Lower leg skin (tissue), 3 donors: ENCODE measurements at regions not wholly inside any gene's neighbourhood (a gene's known extent, or its start where the extent isn't known, plus 50 kb on each side); places are given as distances from the start of the nearest gene placed in this dataset.
"Not testable (repeated sequence)": the region's sequence is repeated elsewhere in the genome, so short reads cannot be mapped to it uniquely, and the experiment has no call there.

Source experiments
- POLR2A ChIP-seq, 2 donors: fragments of 450-650 bp; IDR thresholded peaks; one replicate each; pipeline ENCODE4 v1.6.1; 2016 to 2017; ENCODE audit warnings: antibody characterized with exemption in 2 of 2, mild to moderate bottlenecking in 1 of 2, moderate library complexity in 1 of 2
- TF ChIP-seq, protein P1 (sequence below), 3 donors: fragments of 450-650 bp; IDR thresholded peaks; one replicate each; pipeline ENCODE4 v1.5.1; 2016; ENCODE audit warnings: antibody characterized with exemption in 3 of 3, mild to moderate bottlenecking in 3 of 3, moderate library complexity in 2 of 3

DNA sequence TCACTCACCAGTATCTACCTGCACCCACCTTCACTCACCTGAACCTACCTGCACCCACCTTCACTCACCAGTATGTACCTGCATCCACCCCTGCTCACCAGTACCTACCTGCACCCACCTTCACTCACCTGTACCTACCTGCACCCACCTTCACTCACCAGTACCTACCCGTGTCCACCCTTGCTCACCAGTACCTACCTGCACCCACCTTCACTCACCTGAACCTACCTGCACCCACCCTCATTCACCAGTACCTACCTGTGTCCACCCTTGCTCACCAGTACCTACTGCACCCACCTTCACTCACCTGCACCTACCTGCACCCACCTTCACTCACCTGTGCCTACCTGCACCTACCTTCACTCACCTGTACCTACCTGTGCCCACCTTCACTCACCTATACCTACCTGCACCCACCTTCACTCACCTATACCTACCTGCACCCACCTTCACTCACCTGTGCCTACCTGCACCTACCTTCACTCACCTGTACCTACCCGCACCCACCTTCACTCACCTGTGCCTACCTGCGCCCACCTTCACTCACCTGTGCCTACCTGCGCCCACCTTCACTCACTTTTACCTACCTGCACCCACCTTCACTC lies 232.1 kb upstream of the ZFP64 start:
- TF ChIP-seq, protein P1, sequence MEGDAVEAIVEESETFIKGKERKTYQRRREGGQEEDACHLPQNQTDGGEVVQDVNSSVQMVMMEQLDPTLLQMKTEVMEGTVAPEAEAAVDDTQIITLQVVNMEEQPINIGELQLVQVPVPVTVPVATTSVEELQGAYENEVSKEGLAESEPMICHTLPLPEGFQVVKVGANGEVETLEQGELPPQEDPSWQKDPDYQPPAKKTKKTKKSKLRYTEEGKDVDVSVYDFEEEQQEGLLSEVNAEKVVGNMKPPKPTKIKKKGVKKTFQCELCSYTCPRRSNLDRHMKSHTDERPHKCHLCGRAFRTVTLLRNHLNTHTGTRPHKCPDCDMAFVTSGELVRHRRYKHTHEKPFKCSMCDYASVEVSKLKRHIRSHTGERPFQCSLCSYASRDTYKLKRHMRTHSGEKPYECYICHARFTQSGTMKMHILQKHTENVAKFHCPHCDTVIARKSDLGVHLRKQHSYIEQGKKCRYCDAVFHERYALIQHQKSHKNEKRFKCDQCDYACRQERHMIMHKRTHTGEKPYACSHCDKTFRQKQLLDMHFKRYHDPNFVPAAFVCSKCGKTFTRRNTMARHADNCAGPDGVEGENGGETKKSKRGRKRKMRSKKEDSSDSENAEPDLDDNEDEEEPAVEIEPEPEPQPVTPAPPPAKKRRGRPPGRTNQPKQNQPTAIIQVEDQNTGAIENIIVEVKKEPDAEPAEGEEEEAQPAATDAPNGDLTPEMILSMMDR (IDR thresholded peaks at IDR 0.05), result not testable (repeated sequence)
- not testable (repeated sequence) for TF ChIP-seq POLR2A (IDR thresholded peaks at IDR 0.05)
